GM20000 (cell line): ENCODE measurements at regions not wholly inside any gene's neighbourhood (a gene's known extent, or its start where the extent isn't known, plus 50 kb on each side); places are given as distances from the start of the nearest gene placed in this dataset.
A peak's percentile ranks its signal among the peaks of the same experiment; 100 is the strongest.
"Not testable (repeated sequence)": the region's sequence is repeated elsewhere in the genome, so short reads cannot be mapped to it uniquely, and the experiment has no call there.

Source experiments
- DNase-seq: peaks from one replicate; pipeline ENCODE4 v3.0.0; 2012; ENCODE audit warnings: low spot score
- CTCF ChIP-seq: IDR thresholded peaks from 2 replicates; pipeline ENCODE4 v1.5.1; 2012; ENCODE audit warnings: mild to moderate bottlenecking, control low read depth; ENCODE audit errors: extremely low read depth, missing control alignments

- not testable (repeated sequence) for DNase-seq
Measured at GRCh38 chrX:115840729-115841409, 279.9 kb downstream of the PLS3 start.

GRCh38 chrX:115850986-115851385 is 290.0 kb downstream of the PLS3 start:
- not testable (repeated sequence) for DNase-seq

GRCh38 chrX:115853260-115853659 is 292.3 kb downstream of the PLS3 start:
- not testable (repeated sequence) for DNase-seq

GRCh38 chrX:115881170-115881569 is 289.4 kb upstream of the AGTR2 start:
- DNase-seq = not testable (repeated sequence)

GRCh38 chrX:115884121-115884520 is 286.4 kb upstream of the AGTR2 start:
- not testable (repeated sequence) for DNase-seq

GRCh38 chrX:115888041-115888440 is 282.5 kb upstream of the AGTR2 start:
- not testable (repeated sequence) for DNase-seq

GRCh38 chrX:115888519-115888918 is 282.0 kb upstream of the AGTR2 start:
- not testable (repeated sequence) for DNase-seq

GRCh38 chrX:115889121-115889890 is 281.2 kb upstream of the AGTR2 start:
- DNase-seq = peak; percentile 2

GRCh38 chrX:115892056-115892708 is 278.4 kb upstream of the AGTR2 start:
- DNase-seq = peak; percentile 1
- TF ChIP-seq CTCF = no peak

More at GRCh38 chrX:115889121-115889890, 281.2 kb upstream of the AGTR2 start:
- TF ChIP-seq CTCF = no peak

GRCh38 chrX:115892787-115893671 is 277.5 kb upstream of the AGTR2 start:
- peak; percentile 4 for DNase-seq
- TF ChIP-seq CTCF = no peak

- no peak for TF ChIP-seq CTCF
- peak; percentile 5 for DNase-seq
Measured at GRCh38 chrX:115894087-115894486, 276.5 kb upstream of the AGTR2 start.
